ENCODE measurements at regions not wholly inside any gene's neighbourhood (a gene's known extent, or its start where the extent isn't known, plus 50 kb on each side); places are given as distances from the start of the nearest gene placed in this dataset.

- no peak for DNase-seq (ENCODE audit: low spot score)
Measured at GRCh38 chr5:33322632-33323031, 118.1 kb upstream of the TARS1 start.

- DNase-seq (ENCODE audit: low spot score), result no peak
Measured at GRCh38 chr5:33324667-33325307, 116.0 kb upstream of the TARS1 start.

GRCh38 chr5:33328818-33329217 is 111.9 kb upstream of the TARS1 start:
- DNase-seq (ENCODE audit: low spot score), result no peak

GRCh38 chr5:33329891-33330290 is 110.9 kb upstream of the TARS1 start:
- DNase-seq (ENCODE audit: low spot score), result no peak

GRCh38 chr5:33330426-33330825 is 110.3 kb upstream of the TARS1 start:
- no peak for DNase-seq (ENCODE audit: low spot score)

DNA sequence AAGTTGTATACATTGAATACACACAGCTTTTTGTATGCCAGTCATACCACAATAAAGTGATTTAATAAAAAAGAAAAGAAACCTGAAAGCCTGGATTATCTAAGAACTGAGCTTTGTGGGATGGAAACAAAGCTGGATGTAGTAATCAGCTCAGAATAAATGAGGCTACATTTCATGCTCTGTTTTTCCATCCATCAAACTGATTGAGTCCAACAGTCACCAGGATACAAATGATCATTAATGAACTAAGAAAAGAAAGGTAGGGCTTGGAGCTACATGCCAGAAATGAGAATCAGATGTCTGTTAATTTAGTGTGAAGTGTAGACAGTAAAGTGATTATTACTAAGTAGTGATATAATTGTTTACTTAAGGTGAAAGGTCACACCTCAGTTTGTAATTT is 109.8 kb upstream of the TARS1 start:
- no peak for DNase-seq (ENCODE audit: low spot score)

DNA sequence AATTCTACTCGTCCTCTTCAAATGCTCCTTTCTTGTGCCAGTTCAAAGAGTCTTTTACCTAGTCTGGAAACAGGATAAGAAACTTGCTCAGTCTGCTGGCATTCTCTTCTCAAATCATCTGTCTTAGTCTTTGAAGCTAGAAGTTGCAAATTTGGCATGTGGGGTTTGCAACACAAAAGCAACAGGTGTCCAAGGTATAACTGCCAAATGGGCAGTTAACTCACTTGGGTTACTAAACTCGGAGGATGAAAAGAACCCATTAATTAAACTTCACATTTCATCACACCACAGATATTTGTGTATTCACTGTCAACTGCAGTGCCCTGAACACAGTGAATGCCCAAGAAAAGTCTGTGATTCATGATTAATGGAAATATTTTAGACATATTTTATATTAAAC is 108.0 kb upstream of the TARS1 start:
- DNase-seq (ENCODE audit: low spot score), result no peak

- no peak for DNase-seq (ENCODE audit: low spot score)
Measured at GRCh38 chr5:33334829-33335228, 105.9 kb upstream of the TARS1 start.

GRCh38 chr5:33336891-33337636 is 103.7 kb upstream of the TARS1 start:
- peak; percentile 47 for DNase-seq (ENCODE audit: low spot score)

DNA sequence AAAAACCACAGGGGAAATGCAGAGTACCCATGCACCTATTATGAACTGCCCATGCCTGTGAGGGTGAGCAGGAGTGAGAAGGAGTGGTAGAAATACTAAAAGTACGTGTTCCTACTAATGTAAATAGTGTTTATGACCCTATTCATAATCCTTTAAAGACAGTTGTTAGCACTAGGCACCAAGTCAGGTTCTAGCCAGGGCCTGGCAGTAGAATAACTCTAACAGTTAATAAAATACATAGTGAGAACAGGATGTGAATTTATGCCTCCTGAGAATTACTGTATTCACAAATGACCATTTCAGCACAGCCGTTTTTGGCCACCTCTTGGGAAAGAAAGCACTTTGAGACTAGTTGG is 103.2 kb upstream of the TARS1 start:
- DNase-seq (ENCODE audit: low spot score), result no peak

GRCh38 chr5:33338336-33339110 is 102.2 kb upstream of the TARS1 start:
- no peak for DNase-seq (ENCODE audit: low spot score)

GRCh38 chr5:33339413-33339812 is 101.4 kb upstream of the TARS1 start:
- DNase-seq (ENCODE audit: low spot score), result no peak

DNA sequence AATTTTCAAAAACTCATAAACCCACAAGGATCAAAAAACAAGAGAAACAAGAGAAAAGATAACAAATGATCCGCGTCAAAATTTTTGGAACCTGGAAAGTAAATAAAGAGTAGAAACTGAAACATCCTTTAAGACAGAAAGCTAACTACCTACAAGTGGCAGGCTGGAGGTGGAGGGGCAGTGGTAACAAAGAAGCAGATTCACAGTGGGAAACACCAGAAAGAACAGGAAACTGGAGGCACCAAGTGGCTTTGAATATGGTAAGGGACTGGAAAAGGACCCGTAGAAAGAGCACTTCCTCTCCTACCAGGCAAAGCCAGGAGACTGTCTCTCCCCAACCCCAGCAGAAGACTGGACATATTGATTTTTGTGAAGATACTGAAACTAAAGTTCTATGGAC is 100.6 kb upstream of the TARS1 start:
- DNase-seq (ENCODE audit: low spot score), result no peak

- DNase-seq (ENCODE audit: low spot score), result no peak
Measured at GRCh38 chr5:33341351-33341750, 99.4 kb upstream of the TARS1 start.

DNA sequence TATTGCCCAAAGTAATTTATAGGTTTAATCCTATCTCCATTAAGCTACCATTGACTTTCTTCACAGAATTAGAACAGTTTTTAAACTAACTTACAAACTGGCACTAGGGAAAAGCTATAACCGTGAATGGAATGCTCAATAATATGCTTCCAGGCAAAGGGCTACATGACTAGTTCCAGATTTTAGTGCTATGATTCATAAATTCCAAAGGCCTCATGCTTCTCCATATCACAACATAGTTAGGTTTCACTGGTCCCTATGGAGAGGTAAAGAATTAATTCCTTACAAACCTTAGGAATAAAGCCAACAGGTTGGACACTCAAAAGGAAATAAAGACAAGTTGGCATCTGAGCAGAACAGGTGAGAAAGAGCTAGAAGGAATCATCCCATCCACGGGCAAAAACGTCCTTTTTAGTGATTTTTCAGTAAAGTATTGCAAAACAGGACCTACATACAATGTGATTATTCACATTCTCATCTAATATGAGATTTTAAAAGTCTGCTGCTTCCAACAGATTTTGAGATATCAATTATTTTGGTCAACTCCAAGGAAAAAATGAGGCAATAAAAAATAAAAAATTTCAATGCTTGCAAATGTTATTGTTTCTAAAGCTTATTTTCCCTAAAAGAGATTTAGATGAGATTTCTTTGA is 97.0 kb upstream of the TARS1 start:
- DNase-seq (ENCODE audit: low spot score), result peak; percentile 64

DNA sequence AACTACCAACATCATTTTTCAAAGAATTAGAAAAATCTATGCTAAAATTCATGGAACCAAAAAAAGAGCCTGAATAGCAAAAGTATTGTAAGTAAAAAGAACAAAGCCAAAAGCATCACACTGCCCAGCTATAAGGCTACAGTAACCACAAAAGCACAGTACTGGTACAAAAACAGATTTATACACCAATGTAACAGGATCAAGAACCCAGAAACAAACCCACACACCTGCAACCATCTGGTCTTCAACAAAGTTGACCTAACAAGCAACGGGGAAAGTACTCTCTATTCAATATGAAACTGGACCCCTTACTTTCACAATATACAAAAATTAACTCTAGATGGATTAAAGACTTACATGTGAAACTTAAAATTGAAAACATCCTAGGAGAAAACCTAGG is 94.2 kb upstream of the TARS1 start:
- DNase-seq (ENCODE audit: low spot score), result no peak

GRCh38 chr5:33361781-33362180 is 79.0 kb upstream of the TARS1 start:
- no peak for DNase-seq (ENCODE audit: low spot score)

GRCh38 chr5:33362915-33363314 is 77.8 kb upstream of the TARS1 start:
- peak; percentile 72 for DNase-seq (ENCODE audit: low spot score)

DNA sequence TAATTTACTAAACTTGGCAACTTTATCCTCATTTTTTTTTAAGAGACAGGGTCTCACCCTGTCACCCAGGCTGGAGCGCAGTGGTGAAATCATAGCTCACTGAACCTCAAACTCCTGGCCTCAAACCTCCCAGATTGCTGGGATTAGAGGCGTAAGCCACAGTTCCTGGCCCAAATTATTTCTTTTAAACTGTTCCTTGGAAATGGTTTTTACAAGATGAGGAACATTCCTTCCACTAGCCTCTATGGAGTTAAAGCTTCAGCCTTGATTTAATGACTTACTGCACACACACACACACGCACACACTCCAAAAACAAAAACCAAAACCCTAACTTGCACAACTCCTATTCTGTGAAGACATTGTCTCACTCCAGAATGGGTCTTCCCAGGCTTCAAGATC is 77.2 kb upstream of the TARS1 start:
- peak; percentile 65 for DNase-seq (ENCODE audit: low spot score)

DNA sequence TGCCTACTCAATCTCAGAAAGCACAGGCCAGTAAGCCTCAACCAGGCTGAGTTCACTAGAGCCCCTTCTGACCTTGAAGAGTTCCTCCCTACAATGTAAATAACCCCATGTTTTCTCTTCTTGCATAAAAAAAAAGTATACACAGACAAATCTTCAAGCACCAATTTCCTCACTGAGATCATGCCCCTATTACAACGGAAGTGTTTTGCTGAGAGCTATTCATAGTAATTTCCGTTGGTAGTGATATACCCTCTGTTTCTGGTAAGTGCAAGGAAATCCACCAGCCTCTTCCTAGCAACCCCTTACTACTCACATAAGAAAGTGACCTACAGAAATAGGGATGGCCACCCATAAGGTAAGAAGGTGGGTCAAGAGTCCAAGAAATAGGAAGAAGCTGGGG is 76.4 kb upstream of the TARS1 start:
- DNase-seq (ENCODE audit: low spot score), result no peak

- DNase-seq (ENCODE audit: low spot score), result no peak
Measured at GRCh38 chr5:33367416-33367815, 73.3 kb upstream of the TARS1 start.

Measured in umbilical cord (tissue), 1 donor.